A673 (cell line): ENCODE measurements at regions not wholly inside any gene's neighbourhood (a gene's known extent, or its start where the extent isn't known, plus 50 kb on each side); places are given as distances from the start of the nearest gene placed in this dataset.
"Not testable (repeated sequence)": the region's sequence is repeated elsewhere in the genome, so short reads cannot be mapped to it uniquely, and the experiment has no call there.

Source experiments
- BruUV-seq: library from RNA; stranded (reverse); fragments of 400-500 nt; replicated peaks from 2 replicates; lab custom pipeline; 2021; lab: Mats Ljungman, UMichigan
- CTCF ChIA-PET: fragments of 300-600 bp; sonication (Branson Sonifier 250); formaldehyde crosslinking; loops from one replicate; lab custom pipeline; 2022; ENCODE audit warnings: antibody characterized with exemption; lab: Charles Lee
- POLR2A ChIA-PET: fragments of 300-600 bp; sonication (Branson Sonifier 250); formaldehyde crosslinking; loops from one replicate; lab custom pipeline; 2022; ENCODE audit warnings: antibody characterized with exemption; ENCODE audit not compliant: low non-redundant PET; lab: Charles Lee
- DNase-seq: peaks from one replicate; pipeline ENCODE4 v3.0.0-alpha.2; 2015; ENCODE audit warnings: low spot score
- H3K27ac ChIP-seq: fragments of 200-600 bp; sonication (generic); 2 replicates; pipeline ENCODE4 v1.5.1; 2016; ENCODE audit warnings: mixed run types, low read depth, mild to moderate bottlenecking, mixed read lengths, antibody characterized with exemption, low read length; ENCODE audit not compliant: poor library complexity, severe bottlenecking
- H3K27me3 ChIP-seq: fragments of 200-600 bp; sonication (generic); replicated peaks from 2 replicates; pipeline ENCODE4 v1.6.1; 2017; ENCODE audit warnings: mixed run types, low read depth, mild to moderate bottlenecking, mixed read lengths, antibody characterized with exemption, low read length; ENCODE audit not compliant: insufficient read depth, poor library complexity
- H3K36me3 ChIP-seq: fragments of 200-600 bp; sonication (generic); 2 replicates; pipeline ENCODE4 v1.6.1; 2016; ENCODE audit warnings: mixed run types, mild to moderate bottlenecking, mixed read lengths, antibody characterized with exemption, low read length; ENCODE audit not compliant: insufficient read depth, poor library complexity, severe bottlenecking
- H3K4me1 ChIP-seq: fragments of 200-600 bp; sonication (generic); 2 replicates; pipeline ENCODE4 v1.6.1; 2017; ENCODE audit warnings: mixed run types, mild to moderate bottlenecking, mixed read lengths, antibody characterized with exemption, low read length; ENCODE audit not compliant: insufficient read depth, poor library complexity, severe bottlenecking
- H3K4me3 ChIP-seq: fragments of 200-600 bp; sonication (generic); 2 replicates; pipeline ENCODE4 v1.5.1; 2016; ENCODE audit warnings: low read depth, mixed run types, mild to moderate bottlenecking, mixed read lengths, low read length; ENCODE audit not compliant: poor library complexity, severe bottlenecking
- H3K9me3 ChIP-seq: fragments of 200-600 bp; sonication (generic); 2 replicates; pipeline ENCODE4 v1.6.1; 2016; ENCODE audit warnings: mixed run types, low read depth, mild to moderate bottlenecking, mixed read lengths, antibody characterized with exemption, low read length; ENCODE audit not compliant: poor library complexity, severe bottlenecking
- CTCF ChIP-seq: fragments of 300-800, 200-600 bp; sonication (generic); conservative IDR thresholded peaks from 2 replicates; pipeline ENCODE4 v1.5.1; 2017; ENCODE audit warnings: low read depth, mild to moderate bottlenecking, antibody characterized with exemption, low read length, moderate library complexity, mixed read lengths
- EZH2 ChIP-seq: fragments of 200-600 bp; sonication (generic); IDR thresholded peaks from 2 replicates; pipeline ENCODE4 v1.6.1; 2017; ENCODE audit warnings: borderline replicate concordance, low read depth, mild to moderate bottlenecking, mixed read lengths, antibody characterized with exemption, low read length; ENCODE audit not compliant: poor library complexity, severe bottlenecking
- intact Hi-C: fragments of 100-400 bp; cut with micrococcal nuclease; formaldehyde crosslinking; loops from one replicate; pipeline ENCODE4 v1.10.0; 2022; ENCODE audit not compliant: unreplicated experiment

- H3K36me3 ChIP-seq, result no peaks in the 10 kb centered on the region
- H3K9me3 ChIP-seq, result no peaks in the 10 kb centered on the region
- H3K4me1 ChIP-seq, result no peaks in the 10 kb centered on the region
- ChIA-PET POLR2A (no interaction called here), CTCF (no interaction called here)
- no TSS peak for BruUV-seq
- intact Hi-C loops, result no loop called here
- DNase-seq, result no peak
- TF ChIP-seq CTCF, result no peak
- TF ChIP-seq EZH2, result no peak
- no peak overlapping the region for H3K27ac ChIP-seq
- H3K27me3 ChIP-seq, result no peaks in the 10 kb centered on the region
- H3K4me3 ChIP-seq, result no peak overlapping the region
These were observed 148.0 kb upstream of the NPY2R start for GRCh38 chr4:155060419-155060818.

GRCh38 chr4:155060873-155061272, 147.6 kb upstream of the NPY2R start:
- POLR2A ChIA-PET, result no interaction called here
- Histone ChIP-seq H3K27ac (no peak overlapping the region), H3K27me3 (no peaks in the 10 kb centered on the region), H3K9me3 (no peaks in the 10 kb centered on the region), H3K4me3 (no peak overlapping the region), H3K4me1 (no peaks in the 10 kb centered on the region), H3K36me3 (no peaks in the 10 kb centered on the region)
- no peak for DNase-seq
- TF ChIP-seq CTCF, result no peak
- TF ChIP-seq EZH2, result no peak
- intact Hi-C loops, result no loop called here
- CTCF ChIA-PET, result no interaction called here
- no TSS peak for BruUV-seq

GRCh38 chr4:155062948-155063347, 145.5 kb upstream of the NPY2R start:
- TF ChIP-seq EZH2 (no peak), CTCF (no peak)
- Histone ChIP-seq H3K27me3 (no peaks in the 10 kb centered on the region), H3K36me3 (no peaks in the 10 kb centered on the region), H3K4me3 (no peak overlapping the region), H3K4me1 (no peaks in the 10 kb centered on the region), H3K9me3 (no peaks in the 10 kb centered on the region), H3K27ac (no peak overlapping the region)
- BruUV-seq, result no TSS peak
- no peak for DNase-seq
- intact Hi-C loops, result no loop called here
- ChIA-PET POLR2A (no interaction called here), CTCF (no interaction called here)

- H3K27me3 ChIP-seq, BruUV-seq, H3K9me3 ChIP-seq, H3K4me3 ChIP-seq, POLR2A ChIA-PET, H3K36me3 ChIP-seq, H3K4me1 ChIP-seq, intact Hi-C loops, DNase-seq, H3K27ac ChIP-seq, CTCF ChIA-PET: not testable (repeated sequence)
These were observed 143.5 kb upstream of the NPY2R start for GRCh38 chr4:155064934-155065333.
